RWPE2 (cell line): ENCODE measurements at regions not wholly inside any gene's neighbourhood (a gene's known extent, or its start where the extent isn't known, plus 50 kb on each side); places are given as distances from the start of the nearest gene placed in this dataset.

Experiments
- ATAC-seq: fragments of 200-7000 bp; cut with Tn5 transposase; 3 replicates; pipeline ENCODE4 v1.9.1; 2021; ENCODE audit warnings: low read depth
- DNase-seq: peaks from one replicate; pipeline ENCODE4 v3.0.0-alpha.2; 2020; ENCODE audit warnings: low spot score
- H3K27ac ChIP-seq: fragments of 450-650 bp; 2 replicates; pipeline ENCODE4 v1.5.1; 2017; ENCODE audit warnings: mild to moderate bottlenecking; ENCODE audit not compliant: poor library complexity, severe bottlenecking
- H3K27me3 ChIP-seq: fragments of 250-450 bp; sonication (Bioruptor Pico); 2 replicates; pipeline ENCODE4 v1.5.1; 2021; ENCODE audit warnings: mild to moderate bottlenecking, moderate library complexity; ENCODE audit not compliant: insufficient read depth, poor library complexity, severe bottlenecking
- H3K36me3 ChIP-seq: fragments of 250-450 bp; sonication (Bioruptor Pico); 2 replicates; pipeline ENCODE4 v1.5.1; 2020; ENCODE audit warnings: low read depth, mild to moderate bottlenecking, moderate library complexity
- H3K4me1 ChIP-seq: fragments of 250-450 bp; sonication (Bioruptor Pico); 2 replicates; pipeline ENCODE4 v1.5.1; 2021; ENCODE audit warnings: mild to moderate bottlenecking, moderate library complexity; ENCODE audit not compliant: insufficient read depth, poor library complexity, severe bottlenecking
- H3K4me3 ChIP-seq: fragments of 250-450 bp; sonication (Bioruptor Pico); 2 replicates; pipeline ENCODE4 v1.5.1; 2021; ENCODE audit warnings: mild to moderate bottlenecking, moderate library complexity; ENCODE audit not compliant: severe bottlenecking
- H3K9me3 ChIP-seq: fragments of 250-450 bp; sonication (Bioruptor Pico); 2 replicates; pipeline ENCODE4 v1.5.1; 2021; ENCODE audit warnings: mild to moderate bottlenecking, moderate library complexity; ENCODE audit not compliant: severe bottlenecking
- TF ChIP-seq, protein P1 (sequence below): fragments of 450-650 bp; IDR thresholded peaks from one replicate; pipeline ENCODE4 v1.5.1; 2017; ENCODE audit warnings: mild to moderate bottlenecking, moderate library complexity; ENCODE audit not compliant: poor library complexity, severe bottlenecking

- TF ChIP-seq, protein P1, sequence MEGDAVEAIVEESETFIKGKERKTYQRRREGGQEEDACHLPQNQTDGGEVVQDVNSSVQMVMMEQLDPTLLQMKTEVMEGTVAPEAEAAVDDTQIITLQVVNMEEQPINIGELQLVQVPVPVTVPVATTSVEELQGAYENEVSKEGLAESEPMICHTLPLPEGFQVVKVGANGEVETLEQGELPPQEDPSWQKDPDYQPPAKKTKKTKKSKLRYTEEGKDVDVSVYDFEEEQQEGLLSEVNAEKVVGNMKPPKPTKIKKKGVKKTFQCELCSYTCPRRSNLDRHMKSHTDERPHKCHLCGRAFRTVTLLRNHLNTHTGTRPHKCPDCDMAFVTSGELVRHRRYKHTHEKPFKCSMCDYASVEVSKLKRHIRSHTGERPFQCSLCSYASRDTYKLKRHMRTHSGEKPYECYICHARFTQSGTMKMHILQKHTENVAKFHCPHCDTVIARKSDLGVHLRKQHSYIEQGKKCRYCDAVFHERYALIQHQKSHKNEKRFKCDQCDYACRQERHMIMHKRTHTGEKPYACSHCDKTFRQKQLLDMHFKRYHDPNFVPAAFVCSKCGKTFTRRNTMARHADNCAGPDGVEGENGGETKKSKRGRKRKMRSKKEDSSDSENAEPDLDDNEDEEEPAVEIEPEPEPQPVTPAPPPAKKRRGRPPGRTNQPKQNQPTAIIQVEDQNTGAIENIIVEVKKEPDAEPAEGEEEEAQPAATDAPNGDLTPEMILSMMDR: no peak
- DNase-seq: no peak
- no peak for ATAC-seq
- Histone ChIP-seq H3K9me3 (no peaks in the 10 kb centered on the region), H3K4me3 (no peak overlapping the region), H3K36me3 (no peaks in the 10 kb centered on the region), H3K4me1 (no peaks in the 10 kb centered on the region), H3K27ac (no peak overlapping the region), H3K27me3 (no peaks in the 10 kb centered on the region)
Observed at GRCh38 chr12:85663631-85664030, 172.6 kb downstream of the RASSF9 start.

GRCh38 chr12:85664429-85664828 is 171.8 kb downstream of the RASSF9 start:
- Histone ChIP-seq H3K36me3 (no peaks in the 10 kb centered on the region), H3K4me1 (no peaks in the 10 kb centered on the region), H3K4me3 (no peak overlapping the region), H3K27ac (no peak overlapping the region), H3K9me3 (no peaks in the 10 kb centered on the region), H3K27me3 (no peaks in the 10 kb centered on the region)
- no peak for DNase-seq
- TF ChIP-seq, protein P1: no peak
- no peak for ATAC-seq

GRCh38 chr12:85669911-85670310 is 166.3 kb downstream of the RASSF9 start:
- ATAC-seq: no peak
- no peak for DNase-seq
- H3K27me3 ChIP-seq: no peaks in the 10 kb centered on the region
- H3K4me3 ChIP-seq: no peak overlapping the region
- H3K9me3 ChIP-seq: no peaks in the 10 kb centered on the region
- TF ChIP-seq, protein P1: no peak
- no peaks in the 10 kb centered on the region for H3K4me1 ChIP-seq
- no peak overlapping the region for H3K27ac ChIP-seq
- H3K36me3 ChIP-seq: no peaks in the 10 kb centered on the region

- ATAC-seq (no peak), DNase-seq (no peak)
- no peak overlapping the region for H3K27ac ChIP-seq
- TF ChIP-seq, protein P1: no peak
- H3K36me3 ChIP-seq: no peaks in the 10 kb centered on the region
- H3K4me1 ChIP-seq: no peaks in the 10 kb centered on the region
- H3K27me3 ChIP-seq: no peaks in the 10 kb centered on the region
- no peaks in the 10 kb centered on the region for H3K9me3 ChIP-seq
- no peak overlapping the region for H3K4me3 ChIP-seq
Observed at GRCh38 chr12:85672436-85672835, 163.8 kb downstream of the RASSF9 start.

DNA sequence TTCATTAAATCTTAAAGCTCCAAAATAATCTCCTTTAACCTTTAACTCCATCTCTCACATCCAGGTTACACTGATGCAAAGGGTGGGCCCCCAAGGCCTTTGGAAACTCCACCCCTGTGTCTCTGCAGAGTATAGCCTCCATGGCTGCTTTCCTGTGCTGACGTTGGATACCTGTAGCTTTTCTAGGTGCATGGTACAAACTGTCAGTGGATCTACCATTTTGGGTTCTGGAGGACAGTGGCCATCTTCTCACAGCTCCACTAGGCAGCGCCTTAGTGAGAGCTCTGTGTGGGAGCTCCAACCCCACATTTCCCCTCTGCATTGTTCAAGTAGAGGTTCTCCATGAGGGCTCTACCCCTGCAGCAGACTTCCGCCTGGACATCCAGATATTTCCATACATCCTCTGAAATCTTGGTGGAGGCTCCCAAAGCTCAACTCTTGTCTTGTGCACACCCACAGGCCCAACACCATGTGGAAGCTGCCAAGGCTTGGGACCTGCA is 162.2 kb downstream of the RASSF9 start:
- H3K27me3 ChIP-seq: no peaks in the 10 kb centered on the region
- no peak overlapping the region for H3K4me3 ChIP-seq
- no peak overlapping the region for H3K27ac ChIP-seq
- no peaks in the 10 kb centered on the region for H3K9me3 ChIP-seq
- no peaks in the 10 kb centered on the region for H3K36me3 ChIP-seq
- DNase-seq (no peak), ATAC-seq (no peak)
- TF ChIP-seq, protein P1: no peak
- no peaks in the 10 kb centered on the region for H3K4me1 ChIP-seq
